GM23248 (cell line): ENCODE measurements at regions not wholly inside any gene's neighbourhood (a gene's known extent, or its start where the extent isn't known, plus 50 kb on each side); places are given as distances from the start of the nearest gene placed in this dataset.
"Not testable (repeated sequence)": the region's sequence is repeated elsewhere in the genome, so short reads cannot be mapped to it uniquely, and the experiment has no call there.

Source experiments
- DNase-seq: peaks from one replicate; pipeline ENCODE4 v3.0.0-alpha.2; 2015
- H2AFZ ChIP-seq: fragments of 200-600 bp; sonication (generic); 2 replicates; pipeline ENCODE4 v1.6.1; 2016; ENCODE audit warnings: antibody characterized with exemption
- H3F3A ChIP-seq: fragments of 200-600 bp; sonication (generic); 2 replicates; pipeline ENCODE4 v1.6.1; 2016; ENCODE audit warnings: mild to moderate bottlenecking, antibody characterized with exemption, mixed run types; ENCODE audit not compliant: insufficient read depth
- H3K27ac ChIP-seq: fragments of 200-600 bp; sonication (generic); 2 replicates; pipeline ENCODE4 v1.5.1; 2016; ENCODE audit warnings: mild to moderate bottlenecking
- H3K27me3 ChIP-seq: fragments of 200-600 bp; sonication (generic); replicated peaks from 2 replicates; pipeline ENCODE4 v1.6.1; 2016; ENCODE audit warnings: mild to moderate bottlenecking; ENCODE audit not compliant: insufficient read depth
- H3K36me3 ChIP-seq: fragments of 200-600 bp; sonication (generic); 2 replicates; pipeline ENCODE4 v1.6.1; 2016; ENCODE audit warnings: low read depth, mild to moderate bottlenecking
- H3K4me1 ChIP-seq: fragments of 200-600 bp; sonication (generic); 2 replicates; pipeline ENCODE4 v1.6.1; 2016; ENCODE audit warnings: mild to moderate bottlenecking; ENCODE audit not compliant: insufficient read depth
- H3K4me2 ChIP-seq: fragments of 200-600 bp; sonication (generic); one replicate; pipeline ENCODE4 v1.6.1; 2016; ENCODE audit warnings: mild to moderate bottlenecking; ENCODE audit not compliant: unreplicated experiment
- H3K4me3 ChIP-seq: fragments of 200-600 bp; sonication (generic); 2 replicates; pipeline ENCODE4 v1.5.1; 2016; ENCODE audit warnings: mild to moderate bottlenecking
- H3K79me2 ChIP-seq: fragments of 200-600 bp; sonication (generic); 2 replicates; pipeline ENCODE4 v1.6.1; 2016; ENCODE audit warnings: mild to moderate bottlenecking; ENCODE audit not compliant: insufficient read depth
- H3K9ac ChIP-seq: fragments of 200-600 bp; sonication (generic); 2 replicates; pipeline ENCODE4 v1.6.1; 2016; ENCODE audit warnings: mild to moderate bottlenecking
- H3K9me2 ChIP-seq: fragments of 200-600 bp; sonication (generic); 2 replicates; pipeline ENCODE4 v1.6.1; 2016; ENCODE audit warnings: mixed run types, mild to moderate bottlenecking, moderate library complexity; ENCODE audit not compliant: insufficient read depth
- H3K9me3 ChIP-seq: fragments of 200-600 bp; sonication (generic); one replicate; pipeline ENCODE4 v1.6.1; 2017; ENCODE audit warnings: low read depth
- H4K20me1 ChIP-seq: fragments of 200-600 bp; sonication (generic); 2 replicates; pipeline ENCODE4 v1.6.0; 2016; ENCODE audit not compliant: insufficient read depth
- EZH2 ChIP-seq: fragments of 200-600 bp; sonication (generic); IDR thresholded peaks from 2 replicates; pipeline ENCODE4 v1.6.1; 2018; ENCODE audit warnings: antibody characterized with exemption, mild to moderate bottlenecking; ENCODE audit not compliant: insufficient read depth, poor library complexity, severe bottlenecking
- EZH2phosphoT487 ChIP-seq: fragments of 200-600 bp; sonication (generic); IDR thresholded peaks from 2 replicates; pipeline ENCODE4 v1.6.1; 2018; ENCODE audit warnings: antibody characterized with exemption, moderate library complexity, mild to moderate bottlenecking, low read depth; ENCODE audit not compliant: insufficient read depth
- WGBS, 2 experiments: methylation state at CpG; one replicate each; pipeline ENCODE4 v1.1.6; 2015 to 2017; ENCODE audit warnings: low lambda C conversion rate in 2 of 2, low coverage in 1 of 2; ENCODE audit errors: missing lambda C conversion rate in 2 of 2; 5-methylcytosine and 5-hydroxymethylcytosine counted together
- in situ Hi-C: fragments of 300-500 bp; cut with MboI; formaldehyde crosslinking; loops from 2 replicates; pipeline ENCODE4 v1.15.0; 2020

DNA sequence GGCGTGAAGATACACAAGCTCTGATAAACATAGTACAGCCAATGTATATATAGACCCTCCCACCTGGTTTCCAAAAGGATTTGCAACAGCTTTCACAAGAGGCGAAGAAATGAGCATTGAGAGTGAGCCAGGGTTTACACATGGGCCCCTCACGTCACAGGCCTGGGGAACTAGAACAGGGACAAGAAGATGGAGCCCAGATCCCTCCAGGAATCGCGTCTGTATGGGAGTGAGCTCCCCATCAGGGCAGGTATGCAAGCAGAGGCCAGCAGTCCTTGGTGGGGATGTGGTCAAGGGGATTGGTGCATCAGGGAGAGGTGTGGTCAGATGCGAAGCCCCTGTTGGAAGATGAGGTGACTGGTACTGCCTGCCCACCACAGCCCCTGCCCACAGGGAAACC, 75.9 kb downstream of the KCNJ18 start:
- 53 to 57% methylated on average over 6 of the region's 6 CpGs for WGBS, 2 experiments
- H3K27me3 ChIP-seq: not testable (repeated sequence)

DNA sequence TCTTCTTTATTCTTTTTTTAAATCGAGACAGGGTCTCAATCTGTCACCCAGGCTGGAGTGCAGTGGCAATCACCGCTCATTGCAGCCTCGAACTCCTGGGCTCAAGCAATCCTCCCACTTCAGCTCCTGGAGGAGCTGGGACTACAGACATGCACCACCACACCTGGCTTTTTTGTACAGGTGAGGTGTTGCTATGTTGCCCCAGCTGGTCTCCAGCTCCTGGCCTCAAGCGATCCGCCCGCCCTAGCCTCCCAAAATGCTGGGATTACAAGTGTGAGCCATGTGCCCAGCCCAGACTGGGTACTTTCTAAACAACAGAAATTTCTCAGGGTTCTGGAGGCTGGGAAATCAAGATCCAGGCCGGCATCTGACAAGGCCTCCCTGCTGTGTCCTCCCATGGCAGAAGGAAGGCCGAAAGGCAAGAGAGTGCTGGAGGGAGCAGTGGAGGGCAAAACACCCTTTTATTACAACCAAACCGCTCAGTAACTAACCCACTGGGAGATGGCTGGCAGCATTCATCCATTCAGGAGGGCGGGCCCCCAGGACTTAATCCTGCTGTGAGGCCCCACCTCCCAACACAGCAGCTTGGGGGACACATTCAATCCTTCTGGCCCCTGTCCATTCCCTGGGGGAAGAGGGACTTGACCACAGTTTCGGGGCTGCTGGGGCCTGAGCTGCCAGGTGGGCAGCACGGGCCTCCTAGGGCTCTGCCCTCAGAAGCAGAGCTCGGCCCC, 76.6 kb downstream of the KCNJ18 start:
- not testable (repeated sequence) for H3K27ac ChIP-seq, H3K4me2 ChIP-seq, H3K4me3 ChIP-seq, H2AFZ ChIP-seq, DNase-seq, H3K36me3 ChIP-seq, H3K9me3 ChIP-seq, H3K9ac ChIP-seq, H4K20me1 ChIP-seq, H3K27me3 ChIP-seq, H3K4me1 ChIP-seq, H3K79me2 ChIP-seq, H3F3A ChIP-seq, H3K9me2 ChIP-seq
- WGBS, 2 experiments: 65 to 69% methylated on average over 11 to 13 of the region's 13 CpGs
- in situ Hi-C loops: loop anchor here (25.0 kb wide), 1 partner anchor 457 kb away; no protein-coding TSS in a partner anchor

More for the DNA sequence above, 75.9 kb downstream of the KCNJ18 start:
- not testable (repeated sequence) for H2AFZ ChIP-seq, DNase-seq, H4K20me1 ChIP-seq, H3K36me3 ChIP-seq, H3K9me3 ChIP-seq, H3K4me3 ChIP-seq, H3K4me2 ChIP-seq, H3K4me1 ChIP-seq, H3F3A ChIP-seq, H3K79me2 ChIP-seq, H3K27ac ChIP-seq, H3K9ac ChIP-seq, H3K9me2 ChIP-seq
- in situ Hi-C loops: loop anchor here (25.0 kb wide), 1 partner anchor 456 kb away; no protein-coding TSS in a partner anchor

DNA sequence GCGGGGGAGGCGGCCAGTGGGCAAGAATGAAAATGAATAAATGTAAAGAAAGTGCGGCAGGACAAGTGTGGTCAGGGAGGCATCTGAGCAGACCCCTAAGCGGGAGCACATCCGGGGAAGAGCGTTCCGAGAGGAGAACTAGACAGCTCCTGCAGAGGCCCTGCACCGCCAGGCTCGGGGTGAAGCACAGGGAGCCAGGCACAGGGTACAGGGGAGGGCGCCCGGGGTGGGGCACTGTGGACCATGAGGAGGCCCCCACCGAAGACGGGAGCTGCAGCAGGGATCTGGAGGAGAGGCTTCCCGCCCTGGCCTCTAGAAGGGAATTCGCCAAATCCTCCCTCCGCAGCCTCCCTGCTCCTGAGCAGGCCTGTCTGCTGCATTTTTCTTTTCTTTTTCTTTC, 77.5 kb downstream of the KCNJ18 start:
- H3K9me3 ChIP-seq, H3K79me2 ChIP-seq, H3K4me3 ChIP-seq, H3K27ac ChIP-seq, H3K4me2 ChIP-seq, H3F3A ChIP-seq, H2AFZ ChIP-seq, H4K20me1 ChIP-seq, H3K36me3 ChIP-seq, H3K4me1 ChIP-seq, H3K9ac ChIP-seq, DNase-seq, H3K27me3 ChIP-seq, H3K9me2 ChIP-seq: not testable (repeated sequence)
- 88 to 89% methylated on average over 11 to 16 of the region's 16 CpGs for WGBS, 2 experiments
- in situ Hi-C loops: loop anchor here (25.0 kb wide), 1 partner anchor 457 kb away; no protein-coding TSS in a partner anchor

GRCh38 chr17:21770466-21771446, 78.4 kb downstream of the KCNJ18 start:
- H3K36me3 ChIP-seq, H3K9me3 ChIP-seq, H3K4me1 ChIP-seq, H3K4me3 ChIP-seq, H3K79me2 ChIP-seq, H3K27me3 ChIP-seq, H3K4me2 ChIP-seq, H3K27ac ChIP-seq, H4K20me1 ChIP-seq, H3K9me2 ChIP-seq, H3F3A ChIP-seq, DNase-seq: not testable (repeated sequence)
- in situ Hi-C loops: loop anchor here (25.0 kb wide), 1 partner anchor 458 kb away; no protein-coding TSS in a partner anchor
- Histone ChIP-seq H3K9ac (peak overlapping the region; percentile 33; the same call in 1 of the 2 replicates), H2AFZ (peak overlapping the region; percentile 56)
- WGBS, 2 experiments: 38 to 41% methylated on average over 13 to 24 of the region's 70 CpGs

- Histone ChIP-seq H3K9me2 (no peaks in the 10 kb centered on the region), H3K36me3 (no peaks in the 10 kb centered on the region), H2AFZ (no peak overlapping the region), H3F3A (no peaks in the 10 kb centered on the region), H3K27ac (no peak overlapping the region), H3K27me3 (no peaks in the 10 kb centered on the region), H3K4me3 (no peak overlapping the region), H4K20me1 (no peaks in the 10 kb centered on the region), H3K9ac (no peak overlapping the region), H3K4me2 (no peak overlapping the region), H3K4me1 (no peaks in the 10 kb centered on the region), H3K79me2 (no peaks in the 10 kb centered on the region), H3K9me3 (no peaks in the 10 kb centered on the region)
- no peak for TF ChIP-seq EZH2
- TF ChIP-seq EZH2phosphoT487: no peak
- in situ Hi-C loops: loop anchor here (25.0 kb wide), 1 partner anchor 460 kb away; no protein-coding TSS in a partner anchor
- 46 to 51% methylated on average over 4 of the region's 4 CpGs for WGBS, 2 experiments
- DNase-seq: no peak
These were observed 80.0 kb downstream of the KCNJ18 start for GRCh38 chr17:21772321-21772720.

GRCh38 chr17:21772991-21773713, 80.8 kb downstream of the KCNJ18 start:
- DNase-seq, H3K27ac ChIP-seq, H3K9ac ChIP-seq, H4K20me1 ChIP-seq, H3K4me2 ChIP-seq, H3K36me3 ChIP-seq, H3K4me1 ChIP-seq, H3K27me3 ChIP-seq, H3F3A ChIP-seq, H3K79me2 ChIP-seq, H3K9me3 ChIP-seq, H2AFZ ChIP-seq, H3K9me2 ChIP-seq, H3K4me3 ChIP-seq: not testable (repeated sequence)
- WGBS, 2 experiments: 64 to 77% methylated on average over 13 to 15 of the region's 15 CpGs
- in situ Hi-C loops: loop anchor here (25.0 kb wide), 1 partner anchor 461 kb away; no protein-coding TSS in a partner anchor
